ENCODE measurements at regions not wholly inside any gene's neighbourhood (a gene's known extent, or its start where the extent isn't known, plus 50 kb on each side); places are given as distances from the start of the nearest gene placed in this dataset.

GRCh38 chr15:92705764-92706163 is 50.2 kb upstream of the FAM174B start:
- DNase-seq (ENCODE audit: low spot score) (no peak), ATAC-seq (no peak), FAIRE-seq (no peak)
- Histone ChIP-seq H3K27ac (ENCODE audit: extremely low read length, insufficient read depth, low read length) (no peak overlapping the region), H3K4me2 (ENCODE audit: low read depth, low read length) (no peak overlapping the region), H4K20me1 (ENCODE audit: insufficient read depth, low read length) (no peaks in the 10 kb centered on the region), H3K27me3 (ENCODE audit: control insufficient read depth in 1 of 2, insufficient read depth in 2 of 2, low read length in 2 of 2) (no peaks in the 10 kb centered on the region; a peak in 2 of 5 replicates), H3K9ac (ENCODE audit: insufficient read depth, low read depth, low read length) (no peak overlapping the region), H3K36me3 (replicated peaks in 1 of 2; ENCODE audit: control insufficient read depth in 1 of 2, insufficient read depth in 2 of 2, low read length in 2 of 2) (no peaks in the 10 kb centered on the region), H2AFZ (ENCODE audit: low read length) (no peak overlapping the region), H3K79me2 (ENCODE audit: insufficient read depth, low read length) (no peaks in the 10 kb centered on the region), H3K4me1 (ENCODE audit: insufficient read depth, low read length) (no peaks in the 10 kb centered on the region), H3K9me3 (ENCODE audit: low read length) (no peaks in the 10 kb centered on the region), H3K4me3 (replicated peaks in 1 of 3; ENCODE audit: insufficient read depth in 1 of 3, low read depth in 2 of 3, low read length in 3 of 3) (no peak overlapping the region)
- in situ Hi-C loops (cut with HindIII; ENCODE audit: extremely low pct_ligation_motif_present, low pct_unique_long_range_greater_than_20kb) (no loop called here), intact Hi-C loops (cut with micrococcal nuclease; ENCODE audit: unreplicated experiment) (no loop called here)
- ChIA-PET POLR2A (no interaction called here), CTCF (ENCODE audit: low intra/inter-chr PET ratio, low total read pairs) (no interaction called here)
- no TSS peak for BruUV-seq (replicated peaks)
- WGBS (ENCODE audit: low lambda C conversion rate), result 0% methylated on average over 1 of the region's 1 CpG
- TF ChIP-seq, protein P1, sequence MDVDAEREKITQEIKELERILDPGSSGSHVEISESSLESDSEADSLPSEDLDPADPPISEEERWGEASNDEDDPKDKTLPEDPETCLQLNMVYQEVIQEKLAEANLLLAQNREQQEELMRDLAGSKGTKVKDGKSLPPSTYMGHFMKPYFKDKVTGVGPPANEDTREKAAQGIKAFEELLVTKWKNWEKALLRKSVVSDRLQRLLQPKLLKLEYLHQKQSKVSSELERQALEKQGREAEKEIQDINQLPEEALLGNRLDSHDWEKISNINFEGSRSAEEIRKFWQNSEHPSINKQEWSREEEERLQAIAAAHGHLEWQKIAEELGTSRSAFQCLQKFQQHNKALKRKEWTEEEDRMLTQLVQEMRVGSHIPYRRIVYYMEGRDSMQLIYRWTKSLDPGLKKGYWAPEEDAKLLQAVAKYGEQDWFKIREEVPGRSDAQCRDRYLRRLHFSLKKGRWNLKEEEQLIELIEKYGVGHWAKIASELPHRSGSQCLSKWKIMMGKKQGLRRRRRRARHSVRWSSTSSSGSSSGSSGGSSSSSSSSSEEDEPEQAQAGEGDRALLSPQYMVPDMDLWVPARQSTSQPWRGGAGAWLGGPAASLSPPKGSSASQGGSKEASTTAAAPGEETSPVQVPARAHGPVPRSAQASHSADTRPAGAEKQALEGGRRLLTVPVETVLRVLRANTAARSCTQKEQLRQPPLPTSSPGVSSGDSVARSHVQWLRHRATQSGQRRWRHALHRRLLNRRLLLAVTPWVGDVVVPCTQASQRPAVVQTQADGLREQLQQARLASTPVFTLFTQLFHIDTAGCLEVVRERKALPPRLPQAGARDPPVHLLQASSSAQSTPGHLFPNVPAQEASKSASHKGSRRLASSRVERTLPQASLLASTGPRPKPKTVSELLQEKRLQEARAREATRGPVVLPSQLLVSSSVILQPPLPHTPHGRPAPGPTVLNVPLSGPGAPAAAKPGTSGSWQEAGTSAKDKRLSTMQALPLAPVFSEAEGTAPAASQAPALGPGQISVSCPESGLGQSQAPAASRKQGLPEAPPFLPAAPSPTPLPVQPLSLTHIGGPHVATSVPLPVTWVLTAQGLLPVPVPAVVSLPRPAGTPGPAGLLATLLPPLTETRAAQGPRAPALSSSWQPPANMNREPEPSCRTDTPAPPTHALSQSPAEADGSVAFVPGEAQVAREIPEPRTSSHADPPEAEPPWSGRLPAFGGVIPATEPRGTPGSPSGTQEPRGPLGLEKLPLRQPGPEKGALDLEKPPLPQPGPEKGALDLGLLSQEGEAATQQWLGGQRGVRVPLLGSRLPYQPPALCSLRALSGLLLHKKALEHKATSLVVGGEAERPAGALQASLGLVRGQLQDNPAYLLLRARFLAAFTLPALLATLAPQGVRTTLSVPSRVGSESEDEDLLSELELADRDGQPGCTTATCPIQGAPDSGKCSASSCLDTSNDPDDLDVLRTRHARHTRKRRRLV (CRISPR knock-in tag; IDR thresholded peaks at IDR 0.05), result no peak
- TF ChIP-seq, protein P2, sequence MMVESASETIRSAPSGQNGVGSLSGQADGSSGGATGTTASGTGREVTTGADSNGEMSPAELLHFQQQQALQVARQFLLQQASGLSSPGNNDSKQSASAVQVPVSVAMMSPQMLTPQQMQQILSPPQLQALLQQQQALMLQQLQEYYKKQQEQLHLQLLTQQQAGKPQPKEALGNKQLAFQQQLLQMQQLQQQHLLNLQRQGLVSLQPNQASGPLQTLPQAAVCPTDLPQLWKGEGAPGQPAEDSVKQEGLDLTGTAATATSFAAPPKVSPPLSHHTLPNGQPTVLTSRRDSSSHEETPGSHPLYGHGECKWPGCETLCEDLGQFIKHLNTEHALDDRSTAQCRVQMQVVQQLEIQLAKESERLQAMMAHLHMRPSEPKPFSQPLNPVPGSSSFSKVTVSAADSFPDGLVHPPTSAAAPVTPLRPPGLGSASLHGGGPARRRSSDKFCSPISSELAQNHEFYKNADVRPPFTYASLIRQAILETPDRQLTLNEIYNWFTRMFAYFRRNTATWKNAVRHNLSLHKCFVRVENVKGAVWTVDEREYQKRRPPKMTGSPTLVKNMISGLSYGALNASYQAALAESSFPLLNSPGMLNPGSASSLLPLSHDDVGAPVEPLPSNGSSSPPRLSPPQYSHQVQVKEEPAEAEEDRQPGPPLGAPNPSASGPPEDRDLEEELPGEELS (CRISPR knock-in tag; IDR thresholded peaks at IDR 0.05), result no peak
- TF ChIP-seq MED13 (CRISPR knock-in tag; IDR thresholded peaks at IDR 0.05), result no peak
- TF ChIP-seq ZNF839 (CRISPR knock-in tag; IDR thresholded peaks at IDR 0.05; ENCODE audit: borderline replicate concordance), result no peak
- no peak for TF ChIP-seq ZNF768 (CRISPR knock-in tag; IDR thresholded peaks at IDR 0.05)
- TF ChIP-seq, protein P3, sequence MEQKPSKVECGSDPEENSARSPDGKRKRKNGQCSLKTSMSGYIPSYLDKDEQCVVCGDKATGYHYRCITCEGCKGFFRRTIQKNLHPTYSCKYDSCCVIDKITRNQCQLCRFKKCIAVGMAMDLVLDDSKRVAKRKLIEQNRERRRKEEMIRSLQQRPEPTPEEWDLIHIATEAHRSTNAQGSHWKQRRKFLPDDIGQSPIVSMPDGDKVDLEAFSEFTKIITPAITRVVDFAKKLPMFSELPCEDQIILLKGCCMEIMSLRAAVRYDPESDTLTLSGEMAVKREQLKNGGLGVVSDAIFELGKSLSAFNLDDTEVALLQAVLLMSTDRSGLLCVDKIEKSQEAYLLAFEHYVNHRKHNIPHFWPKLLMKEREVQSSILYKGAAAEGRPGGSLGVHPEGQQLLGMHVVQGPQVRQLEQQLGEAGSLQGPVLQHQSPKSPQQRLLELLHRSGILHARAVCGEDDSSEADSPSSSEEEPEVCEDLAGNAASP (CRISPR knock-in tag; IDR thresholded peaks at IDR 0.05; ENCODE audit: borderline replicate concordance), result no peak
- TF ChIP-seq ZNF3 (CRISPR knock-in tag; IDR thresholded peaks at IDR 0.05), result no peak
- no peak for TF ChIP-seq ETV6 (CRISPR knock-in tag; conservative IDR thresholded peaks at IDR 0.05)
